B cell (primary cell): ENCODE measurements at regions not wholly inside any gene's neighbourhood (a gene's known extent, or its start where the extent isn't known, plus 50 kb on each side); places are given as distances from the start of the nearest gene placed in this dataset.

Experiments used
- ATAC-seq: fragments of 200-7000 bp; cut with Tn5 transposase; one replicate; pipeline ENCODE4 v1.10.0; 2021; ENCODE audit warnings: low read depth, mild to moderate bottlenecking, moderate number of reproducible peaks, moderate library complexity
- CTCF ChIA-PET: fragments of 350-600 bp; sonication (Branson Sonifier 250); formaldehyde crosslinking; loops from one replicate; lab custom pipeline; 2021; ENCODE audit warnings: antibody characterized with exemption, inconsistent platforms; lab: Charles Lee
- POLR2A ChIA-PET: fragments of 350-600 bp; sonication (Branson Sonifier 250); formaldehyde crosslinking; loops from one replicate; lab custom pipeline; 2021; ENCODE audit warnings: antibody characterized with exemption; lab: Charles Lee
- DNase-seq: peaks from one replicate; pipeline ENCODE4 v3.0.0; 2013
- H2AFZ ChIP-seq: 2 replicates; pipeline ENCODE4 v1.6.1; 2012; ENCODE audit warnings: mild to moderate bottlenecking, low read depth, low read length; ENCODE audit not compliant: insufficient read depth, poor library complexity, severe bottlenecking
- H3K27ac ChIP-seq, 2 donors: 1 replicate in 1 of 2; 2 replicates in 1 of 2; pipeline ENCODE4 v1.5.1; 2012 to 2013; ENCODE audit warnings: low read length in 2 of 2, mild to moderate bottlenecking in 2 of 2, moderate library complexity in 1 of 2
- H3K27me3 ChIP-seq, 4 experiments: fragments of 200-600 bp in 1 of 4; sonication (generic) in 1 of 4; replicated peaks in 1 of 4; 1 replicate in 2 of 4; 2 replicates in 2 of 4; pipeline versions ENCODE4 v1.6.1 to v1.7.0; 2013 to 2016; ENCODE audit warnings: low read length in 3 of 4, mild to moderate bottlenecking in 2 of 4, mixed read lengths in 1 of 4, moderate library complexity in 1 of 4; ENCODE audit not compliant: insufficient read depth in 4 of 4, control insufficient read depth in 3 of 4; ENCODE audit errors: control extremely low read depth in 1 of 4
- H3K36me3 ChIP-seq, 2 experiments: replicated peaks in 1 of 2; 1 replicate in 1 of 2; 2 replicates in 1 of 2; pipeline versions ENCODE4 v1.6.1 to v1.7.1; 2013; ENCODE audit warnings: low read length in 1 of 2; ENCODE audit not compliant: insufficient read depth in 2 of 2, control insufficient read depth in 1 of 2; ENCODE audit errors: control extremely low read depth in 1 of 2, extremely low read depth in 1 of 2
- H3K4me1 ChIP-seq, 2 donors: fragments of 200-600 bp in 1 of 2; sonication (generic) in 1 of 2; 1 replicate in 1 of 2; 2 replicates in 1 of 2; pipeline versions ENCODE4 v1.5.1 to v1.6.1; 2013 to 2017; ENCODE audit warnings: low read length in 2 of 2; ENCODE audit not compliant: control insufficient read depth in 2 of 2, insufficient read depth in 2 of 2
- H3K4me2 ChIP-seq: replicated peaks from 2 replicates; pipeline ENCODE3; 2012; ENCODE audit warnings: mild to moderate bottlenecking, low read depth, low read length; ENCODE audit not compliant: poor library complexity, severe bottlenecking
- H3K4me3 ChIP-seq, 5 experiments: fragments of 200-600 bp in 1 of 5; sonication (generic) in 1 of 5; 1 replicate in 3 of 5; 2 replicates in 2 of 5; pipeline versions ENCODE4 v1.5.1 to v1.7.0; 2011 to 2016; ENCODE audit warnings: low read length in 4 of 5, mild to moderate bottlenecking in 4 of 5, low read depth in 2 of 5, control low read depth in 1 of 5, moderate library complexity in 1 of 5; ENCODE audit not compliant: insufficient read depth in 1 of 5; ENCODE audit errors: control extremely low read depth in 1 of 5, extremely low read depth in 1 of 5
- H3K79me2 ChIP-seq: fragments of 200-600 bp; sonication (generic); one replicate; pipeline ENCODE4 v1.6.0; 2016; ENCODE audit warnings: low read length; ENCODE audit not compliant: control insufficient read depth, insufficient read depth
- H3K9ac ChIP-seq: fragments of 200-600 bp; sonication (generic); 2 replicates; pipeline ENCODE4 v1.6.1; 2017; ENCODE audit warnings: mild to moderate bottlenecking, low read length, moderate library complexity
- H3K9me3 ChIP-seq, 3 donors: one replicate each; pipeline versions ENCODE4 v1.6.1 to v1.7.1; 2013; ENCODE audit warnings: low read length in 2 of 3; ENCODE audit not compliant: control insufficient read depth in 2 of 3, insufficient read depth in 1 of 3; ENCODE audit errors: control extremely low read depth in 1 of 3
- H4K20me1 ChIP-seq: 2 replicates; pipeline ENCODE4 v1.6.0; 2012; ENCODE audit warnings: mild to moderate bottlenecking, low read length; ENCODE audit not compliant: insufficient read depth, control insufficient read depth, poor library complexity, severe bottlenecking
- H3K27ac Mint-ChIP-seq: one replicate; pipeline ENCODE4 v1.8.0; 2021; ENCODE audit warnings: mixed read lengths
- H3K27me3 Mint-ChIP-seq: one replicate; pipeline ENCODE4 v1.8.0; 2021; ENCODE audit warnings: mixed read lengths
- H3K4me1 Mint-ChIP-seq: one replicate; pipeline ENCODE4 v1.8.0; 2021; ENCODE audit warnings: mixed read lengths
- H3K4me3 Mint-ChIP-seq: one replicate; pipeline ENCODE4 v1.8.0; 2021; ENCODE audit warnings: mixed read lengths
- H3K9me3 Mint-ChIP-seq: one replicate; pipeline ENCODE4 v1.8.0; 2022; ENCODE audit warnings: mixed read lengths; ENCODE audit not compliant: insufficient read depth
- EZH2 ChIP-seq: IDR thresholded peaks from 2 replicates; pipeline ENCODE4 v1.6.1; 2012; ENCODE audit warnings: borderline replicate concordance, low read depth, mild to moderate bottlenecking, moderate library complexity, low read length; ENCODE audit not compliant: insufficient read depth, poor library complexity, severe bottlenecking
- WGBS: methylation state at CpG from one replicate; pipeline ENCODE4 v1.1.5; 2013; ENCODE audit warnings: missing lambda C conversion rate; ENCODE audit not compliant: insufficient coverage; 5-methylcytosine and 5-hydroxymethylcytosine counted together
- intact Hi-C: fragments of 100-400 bp; cut with micrococcal nuclease; formaldehyde crosslinking; loops from one replicate; pipeline ENCODE4 v1.10.0; 2022
- TF ChIP-seq, protein P1 (sequence below): fragments of 200-600 bp; IDR thresholded peaks from one replicate; pipeline ENCODE4 v1.8.0; 2022; ENCODE audit warnings: antibody characterized with exemption, mild to moderate bottlenecking

DNA sequence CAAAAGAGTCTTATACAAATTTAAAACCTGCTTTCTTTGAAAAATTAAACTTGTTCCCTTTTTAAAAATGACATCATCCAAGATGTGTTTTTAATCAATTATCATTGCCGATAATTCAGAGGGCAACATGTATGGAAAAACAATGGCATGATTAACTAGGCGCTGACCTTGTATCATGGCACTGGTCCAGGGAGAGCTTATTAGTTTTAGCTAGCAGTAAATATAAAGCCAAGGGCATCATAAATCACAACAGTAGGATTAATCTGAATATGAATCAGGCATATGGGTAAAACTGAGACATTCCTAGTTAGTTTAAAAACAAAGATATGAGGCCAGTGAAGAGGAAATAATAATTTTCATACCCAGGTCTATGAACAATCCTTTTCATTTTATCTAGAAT is 374.0 kb downstream of the HDGFL1 start:
- intact Hi-C loops: no loop called here
- Histone ChIP-seq H3K27ac (no peak overlapping the region), H3K36me3 (no peaks in the 10 kb centered on the region), H3K4me2 (no peak overlapping the region), H2AFZ (no peak overlapping the region), H4K20me1 (no peaks in the 10 kb centered on the region), H3K4me3 (no peak overlapping the region), H3K4me1 (no peaks in the 10 kb centered on the region), H3K79me2 (no peaks in the 10 kb centered on the region), H3K27me3 (no peaks in the 10 kb centered on the region), H3K9ac (no peak overlapping the region), H3K9me3 (peaks cover 0 to 4% (median 0%) of the 10 kb centered on the region in 3 donors)
- ChIA-PET CTCF (no interaction called here), POLR2A (no interaction called here)
- no peak overlapping the region for H3K4me3 Mint-ChIP-seq
- DNase-seq (no peak), ATAC-seq (no peak)
- no peaks in the 10 kb centered on the region for H3K27me3 Mint-ChIP-seq
- H3K27ac Mint-ChIP-seq: no peak overlapping the region
- no CpG with 5 or more reads among the region's 2 CpGs for whole genome bisulfite sequencing
- no peaks in the 10 kb centered on the region for H3K4me1 Mint-ChIP-seq
- peaks cover under 1% of the 10 kb centered on the region for H3K9me3 Mint-ChIP-seq
- TF ChIP-seq EZH2: no peak
- TF ChIP-seq, protein P1, sequence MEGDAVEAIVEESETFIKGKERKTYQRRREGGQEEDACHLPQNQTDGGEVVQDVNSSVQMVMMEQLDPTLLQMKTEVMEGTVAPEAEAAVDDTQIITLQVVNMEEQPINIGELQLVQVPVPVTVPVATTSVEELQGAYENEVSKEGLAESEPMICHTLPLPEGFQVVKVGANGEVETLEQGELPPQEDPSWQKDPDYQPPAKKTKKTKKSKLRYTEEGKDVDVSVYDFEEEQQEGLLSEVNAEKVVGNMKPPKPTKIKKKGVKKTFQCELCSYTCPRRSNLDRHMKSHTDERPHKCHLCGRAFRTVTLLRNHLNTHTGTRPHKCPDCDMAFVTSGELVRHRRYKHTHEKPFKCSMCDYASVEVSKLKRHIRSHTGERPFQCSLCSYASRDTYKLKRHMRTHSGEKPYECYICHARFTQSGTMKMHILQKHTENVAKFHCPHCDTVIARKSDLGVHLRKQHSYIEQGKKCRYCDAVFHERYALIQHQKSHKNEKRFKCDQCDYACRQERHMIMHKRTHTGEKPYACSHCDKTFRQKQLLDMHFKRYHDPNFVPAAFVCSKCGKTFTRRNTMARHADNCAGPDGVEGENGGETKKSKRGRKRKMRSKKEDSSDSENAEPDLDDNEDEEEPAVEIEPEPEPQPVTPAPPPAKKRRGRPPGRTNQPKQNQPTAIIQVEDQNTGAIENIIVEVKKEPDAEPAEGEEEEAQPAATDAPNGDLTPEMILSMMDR: no peak

DNA sequence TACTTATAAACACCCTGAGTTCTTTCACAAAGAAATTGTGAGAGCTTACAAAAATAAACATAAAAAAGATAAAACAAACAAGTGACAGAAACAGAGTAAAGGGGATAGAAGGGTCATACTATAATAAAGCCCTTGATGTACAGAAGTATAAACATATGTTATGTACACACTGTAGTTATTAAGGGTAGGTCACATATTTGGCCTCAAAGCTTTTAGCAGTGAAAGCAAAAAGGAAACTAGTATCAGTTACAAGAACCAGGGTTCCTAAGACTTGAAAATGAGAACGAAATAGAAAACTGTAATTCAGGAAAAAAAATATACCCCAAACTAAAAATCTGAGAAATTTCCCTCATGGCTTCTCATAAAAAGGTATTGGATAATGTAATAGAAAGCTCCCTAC is 380.6 kb downstream of the HDGFL1 start:
- H3K27ac Mint-ChIP-seq: no peak overlapping the region
- no peaks in the 10 kb centered on the region for H3K9me3 ChIP-seq
- H3K4me2 ChIP-seq: no peak overlapping the region
- ChIA-PET CTCF (no interaction called here), POLR2A (no interaction called here)
- H2AFZ ChIP-seq: no peak overlapping the region
- no peaks in the 10 kb centered on the region for H3K27me3 ChIP-seq
- no peak overlapping the region for H3K4me3 ChIP-seq
- H3K4me1 ChIP-seq: no peaks in the 10 kb centered on the region
- ATAC-seq (no peak), DNase-seq (no peak)
- no peaks in the 10 kb centered on the region for H4K20me1 ChIP-seq
- no peaks in the 10 kb centered on the region for H3K36me3 ChIP-seq
- H3K27me3 Mint-ChIP-seq: no peaks in the 10 kb centered on the region
- H3K9ac ChIP-seq: no peak overlapping the region
- H3K27ac ChIP-seq: no peak overlapping the region
- intact Hi-C loops: no loop called here
- WGBS: no CpG with 5 or more reads among the region's 1 CpG
- no peaks in the 10 kb centered on the region for H3K79me2 ChIP-seq
- H3K4me1 Mint-ChIP-seq: peaks cover 5% of the 10 kb centered on the region
- H3K4me3 Mint-ChIP-seq: no peak overlapping the region
- peaks cover 2% of the 10 kb centered on the region for H3K9me3 Mint-ChIP-seq
- TF ChIP-seq, protein P1: no peak
- TF ChIP-seq EZH2: no peak
